GM18870 (cell line): ENCODE measurements at regions not wholly inside any gene's neighbourhood (a gene's known extent, or its start where the extent isn't known, plus 50 kb on each side); places are given as distances from the start of the nearest gene placed in this dataset.

Experiments
- ATAC-seq: cut with Tn5 transposase; IDR thresholded peaks from one replicate; pipeline ENCODE4 v1.9.1; 2021; ENCODE audit warnings: moderate library complexity; ENCODE audit not compliant: unreplicated experiment

DNA sequence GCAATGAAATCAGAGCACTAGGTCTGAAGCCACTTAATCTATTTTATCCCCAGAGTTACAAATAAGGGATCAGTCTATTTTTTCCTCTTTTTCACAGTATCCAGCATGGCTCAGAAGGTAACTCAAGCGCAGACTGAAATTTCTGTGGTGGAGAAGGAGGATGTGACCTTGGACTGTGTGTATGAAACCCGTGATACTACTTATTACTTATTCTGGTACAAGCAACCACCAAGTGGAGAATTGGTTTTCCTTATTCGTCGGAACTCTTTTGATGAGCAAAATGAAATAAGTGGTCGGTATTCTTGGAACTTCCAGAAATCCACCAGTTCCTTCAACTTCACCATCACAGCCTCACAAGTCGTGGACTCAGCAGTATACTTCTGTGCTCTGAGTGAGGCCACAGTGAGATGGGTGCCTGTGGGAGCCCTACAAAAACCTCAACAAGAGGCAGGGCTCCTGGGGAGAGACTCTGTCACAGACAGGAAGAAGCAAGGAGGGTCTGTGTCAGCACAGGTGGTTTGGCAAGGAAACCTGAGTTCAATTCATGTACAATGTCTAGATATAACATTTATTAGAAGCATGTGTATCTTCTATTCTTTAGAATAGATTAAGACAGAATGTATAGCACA, 334.3 kb upstream of the OR4E1 start:
- no peak for ATAC-seq

- ATAC-seq, result no peak
Measured at GRCh38 chr14:22007363-22007762, 333.7 kb upstream of the OR4E1 start.

- ATAC-seq, result no peak
Measured at GRCh38 chr14:22003461-22003860, 329.8 kb upstream of the OR4E1 start.

DNA sequence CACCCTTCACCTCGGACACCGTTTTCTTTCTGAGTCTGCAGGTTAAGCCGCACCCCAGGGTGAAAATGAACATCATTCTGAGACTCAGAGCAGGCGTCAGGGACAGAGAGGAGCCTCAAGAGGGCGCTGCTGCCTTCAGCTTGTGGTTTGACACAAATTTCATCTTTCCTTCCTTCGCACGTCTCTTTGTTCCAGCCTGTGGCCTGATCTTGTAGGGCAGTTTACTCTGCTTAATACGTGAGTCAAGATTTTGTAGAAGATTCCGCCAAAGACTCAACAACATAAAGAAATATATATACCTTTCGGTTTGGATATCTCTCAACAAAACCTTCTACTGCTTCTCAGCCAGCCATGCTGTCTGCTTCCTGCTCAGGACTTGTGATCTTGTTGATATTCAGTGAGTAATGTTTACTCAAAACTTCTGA, 329.3 kb upstream of the OR4E1 start:
- no peak for ATAC-seq

- ATAC-seq, result no peak
Measured at GRCh38 chr14:21999402-21999801, 325.8 kb upstream of the OR4E1 start.

DNA sequence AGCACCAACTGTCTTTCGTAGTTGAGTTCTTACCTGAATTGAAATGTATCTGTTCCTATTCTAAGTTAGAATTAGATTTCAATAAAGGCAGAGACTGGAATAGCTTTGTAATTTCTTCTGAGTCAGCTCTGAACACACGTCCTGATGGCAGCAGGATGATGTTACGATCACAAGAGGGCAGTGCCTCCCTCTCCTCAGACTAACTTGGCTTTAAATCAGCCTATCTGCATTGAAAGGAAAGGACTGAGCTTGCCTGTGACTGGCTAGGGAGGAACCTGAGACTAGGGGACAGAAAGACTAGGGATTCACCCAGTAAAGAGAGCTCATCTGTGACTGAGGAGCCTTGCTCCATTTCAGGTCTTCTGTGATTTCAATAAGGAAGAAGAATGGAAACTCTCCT, 323.7 kb upstream of the OR4E1 start:
- no peak for ATAC-seq

DNA sequence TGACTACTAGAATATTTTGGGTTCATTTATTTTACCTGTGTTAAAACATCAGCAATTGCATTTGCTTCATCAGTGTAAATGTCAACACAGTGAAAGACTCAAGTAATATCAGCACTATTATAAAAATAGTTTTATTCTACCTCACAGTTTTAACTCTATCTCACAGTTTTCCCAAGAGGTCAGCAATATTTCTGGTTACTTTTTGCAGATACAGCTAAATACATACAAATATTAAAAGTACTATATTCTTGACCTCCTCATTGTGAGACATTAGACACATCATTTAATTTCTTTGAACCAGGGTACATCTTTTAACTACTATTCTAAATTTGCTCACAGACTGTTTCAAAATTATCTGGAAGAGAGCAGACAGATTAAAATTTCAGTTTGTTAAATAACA, 321.7 kb upstream of the OR4E1 start:
- no peak for ATAC-seq

DNA sequence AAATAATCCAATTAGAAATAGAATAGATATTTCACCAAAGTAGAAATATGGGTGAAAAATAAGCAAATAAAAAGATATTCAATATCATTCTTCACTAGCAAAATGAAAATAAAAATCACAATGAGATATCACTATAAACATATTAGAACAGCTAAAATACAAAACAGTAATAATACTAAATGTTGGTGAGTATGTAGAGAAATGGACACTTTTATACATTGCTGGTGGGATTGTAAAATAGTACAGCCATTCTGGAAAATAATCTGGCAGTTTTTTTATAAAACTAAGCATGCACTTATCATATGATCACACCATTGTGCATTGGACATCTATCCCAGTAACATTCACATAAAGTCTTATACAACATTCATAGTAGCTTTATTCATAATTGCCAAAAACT, 320.2 kb upstream of the OR4E1 start:
- ATAC-seq, result no peak

GRCh38 chr14:21993070-21993469, 319.5 kb upstream of the OR4E1 start:
- ATAC-seq, result no peak

DNA sequence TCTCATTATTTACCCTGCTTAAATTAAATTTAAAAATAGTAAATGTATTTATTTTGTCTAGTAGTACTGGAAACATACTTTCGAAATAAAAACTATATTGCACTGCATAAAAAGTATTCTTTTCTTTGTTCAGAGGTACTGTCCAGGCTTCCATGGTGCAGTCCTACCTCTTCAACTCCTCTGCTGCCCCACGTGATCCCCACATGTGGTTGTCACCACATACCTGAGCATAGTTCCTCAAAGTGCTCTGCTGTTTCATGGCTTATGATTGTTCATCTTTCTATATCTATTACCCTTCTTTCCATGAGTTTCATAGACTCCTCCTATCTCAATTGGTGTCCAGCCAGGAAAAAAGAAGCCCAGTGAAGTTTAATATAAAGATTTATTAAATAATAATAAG, 317.5 kb upstream of the OR4E1 start:
- no peak for ATAC-seq

- no peak for ATAC-seq
Measured at GRCh38 chr14:21990116-21990515, 316.5 kb upstream of the OR4E1 start.

GRCh38 chr14:21989090-21989489, 315.5 kb upstream of the OR4E1 start:
- no peak for ATAC-seq

GRCh38 chr14:21988413-21988812, 314.8 kb upstream of the OR4E1 start:
- no peak for ATAC-seq

GRCh38 chr14:21987937-21988336, 314.3 kb upstream of the OR4E1 start:
- no peak for ATAC-seq

GRCh38 chr14:21985081-21985480, 311.5 kb upstream of the OR4E1 start:
- no peak for ATAC-seq

- no peak for ATAC-seq
Measured at GRCh38 chr14:21978999-21979314, 305.3 kb upstream of the OR4E1 start.

DNA sequence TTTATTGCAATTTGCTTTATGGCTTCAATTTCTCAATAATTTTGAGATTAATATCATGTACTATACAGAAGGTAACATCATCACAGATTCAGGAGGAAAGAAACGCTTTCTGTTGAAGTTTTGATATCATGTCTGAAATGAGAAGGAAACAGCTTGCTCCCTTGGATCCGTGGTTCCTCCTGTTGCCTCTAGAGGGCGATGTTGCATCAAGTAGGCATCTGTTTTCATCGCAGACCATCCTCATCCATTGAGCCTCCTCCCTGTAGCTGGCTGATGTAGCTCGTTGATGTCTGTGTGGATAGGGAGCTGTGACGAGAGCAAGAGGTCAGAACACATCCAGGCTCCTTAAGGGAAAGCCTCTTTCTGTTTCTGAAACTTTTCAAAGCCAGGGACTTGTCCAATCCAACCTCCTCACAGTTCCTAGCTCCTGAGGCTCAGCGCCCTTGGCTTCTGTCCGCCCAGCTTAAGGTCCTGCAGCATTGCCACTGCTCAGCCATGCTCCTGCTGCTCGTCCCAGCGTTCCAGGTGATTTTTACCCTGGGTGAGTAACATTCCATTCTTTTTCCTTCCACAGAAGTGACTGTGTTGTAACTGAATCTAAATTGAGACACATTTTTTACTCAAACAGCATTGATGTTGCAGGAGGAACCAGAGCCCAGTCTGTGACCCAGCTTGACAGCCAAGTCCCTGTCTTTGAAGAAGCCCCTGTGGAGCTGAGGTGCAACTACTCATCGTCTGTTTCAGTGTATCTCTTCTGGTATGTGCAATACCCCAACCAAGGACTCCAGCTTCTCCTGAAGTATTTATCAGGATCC, 304.8 kb upstream of the OR4E1 start:
- ATAC-seq, result peak; percentile 55

DNA sequence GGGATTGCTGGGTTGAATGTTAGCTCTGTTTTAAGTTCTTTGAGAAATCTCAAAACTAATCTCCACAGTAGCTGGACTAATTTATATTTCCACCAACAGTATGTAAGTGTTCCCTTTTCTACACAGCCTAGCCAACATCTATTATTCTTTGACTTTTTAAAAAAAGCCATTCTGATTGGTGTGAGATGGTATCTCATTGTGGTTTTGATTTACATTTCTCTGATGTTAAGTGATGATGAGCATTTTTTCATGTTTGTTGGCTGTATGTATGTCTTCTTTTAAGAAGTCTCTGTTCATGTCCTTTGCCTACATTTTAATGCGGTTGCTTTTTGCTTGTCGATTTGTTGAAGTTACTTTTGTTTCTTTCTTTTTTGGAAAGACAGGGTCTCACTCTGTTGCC, 301.1 kb upstream of the OR4E1 start:
- ATAC-seq, result no peak

GRCh38 chr14:21965042-21965441, 291.4 kb upstream of the OR4E1 start:
- ATAC-seq, result no peak

GRCh38 chr14:21964180-21964579, 290.6 kb upstream of the OR4E1 start:
- no peak for ATAC-seq

- no peak for ATAC-seq
Measured at GRCh38 chr14:21960636-21961035, 287.0 kb upstream of the OR4E1 start.

GRCh38 chr14:21941885-21942284, 268.3 kb upstream of the OR4E1 start:
- no peak for ATAC-seq
